Hepatocyte (in vitro differentiated cells): ENCODE measurements at regions not wholly inside any gene's neighbourhood (a gene's known extent, or its start where the extent isn't known, plus 50 kb on each side); places are given as distances from the start of the nearest gene placed in this dataset.

Experiments used
- DNase-seq: peaks from one replicate; pipeline ENCODE4 v3.0.0-alpha.2; 2016; ENCODE audit warnings: low spot score
- H2AFZ ChIP-seq: fragments of 200-600 bp; sonication (generic); 2 replicates; pipeline ENCODE4 v1.6.0; 2016; ENCODE audit warnings: antibody characterized with exemption, mild to moderate bottlenecking
- H3K27ac ChIP-seq: fragments of 200-600 bp; sonication (generic); 2 replicates; pipeline ENCODE4 v1.5.1; 2016; ENCODE audit warnings: mild to moderate bottlenecking
- H3K27me3 ChIP-seq: fragments of 200-600 bp; sonication (generic); 2 replicates; pipeline ENCODE4 v1.6.1; 2016
- H3K36me3 ChIP-seq: fragments of 200-600 bp; sonication (generic); replicated peaks from 2 replicates; pipeline ENCODE4 v1.5.1; 2016; ENCODE audit warnings: low read depth; ENCODE audit not compliant: insufficient read depth
- H3K4me1 ChIP-seq: fragments of 200-600 bp; sonication (generic); 2 replicates; pipeline ENCODE4 v1.5.1; 2016; ENCODE audit warnings: mild to moderate bottlenecking, moderate library complexity; ENCODE audit not compliant: insufficient read depth
- H3K4me2 ChIP-seq: fragments of 200-600 bp; sonication (generic); 2 replicates; pipeline ENCODE4 v1.6.0; 2016
- H3K4me3 ChIP-seq: fragments of 200-600 bp; sonication (generic); 2 replicates; pipeline ENCODE4 v1.5.1; 2016; ENCODE audit warnings: mild to moderate bottlenecking
- H3K79me2 ChIP-seq: fragments of 200-600 bp; sonication (generic); 2 replicates; pipeline ENCODE4 v1.6.0; 2017; ENCODE audit warnings: mild to moderate bottlenecking
- H3K9me2 ChIP-seq: fragments of 200-600 bp; sonication (generic); replicated peaks from 2 replicates; pipeline ENCODE4 v1.6.0; 2017; ENCODE audit warnings: mild to moderate bottlenecking; ENCODE audit not compliant: insufficient read depth
- H3K9me3 ChIP-seq: fragments of 200-600 bp; sonication (generic); 2 replicates; pipeline ENCODE4 v1.5.1; 2016; ENCODE audit warnings: low read depth, mild to moderate bottlenecking
- H4K20me1 ChIP-seq: fragments of 200-600 bp; sonication (generic); 2 replicates; pipeline ENCODE4 v1.6.0; 2016; ENCODE audit warnings: mild to moderate bottlenecking; ENCODE audit not compliant: insufficient read depth, poor library complexity, severe bottlenecking
- CTCF ChIP-seq: fragments of 200-600 bp; sonication (generic); IDR thresholded peaks from 2 replicates; pipeline ENCODE4 v1.5.1; 2016; ENCODE audit warnings: antibody characterized with exemption, mild to moderate bottlenecking; ENCODE audit not compliant: poor library complexity
- EZH2 ChIP-seq: fragments of 200-600 bp; sonication (generic); IDR thresholded peaks from 2 replicates; pipeline ENCODE4 v1.6.1; 2016; ENCODE audit warnings: antibody characterized with exemption, mild to moderate bottlenecking, borderline replicate concordance
- EZH2phosphoT487 ChIP-seq: fragments of 200-600 bp; sonication (generic); IDR thresholded peaks from one replicate; pipeline ENCODE4 v1.6.1; 2018; ENCODE audit warnings: antibody characterized with exemption, mild to moderate bottlenecking, low read depth, moderate library complexity; ENCODE audit not compliant: unreplicated experiment, severe bottlenecking
- WGBS: methylation state at CpG from one replicate; pipeline ENCODE4 v1.1.6; 2016; ENCODE audit warnings: low lambda C conversion rate; ENCODE audit errors: missing lambda C conversion rate; 5-methylcytosine and 5-hydroxymethylcytosine counted together

- H3K27ac ChIP-seq, result no peak overlapping the region
- H3K79me2 ChIP-seq, result no peaks in the 10 kb centered on the region
- no peaks in the 10 kb centered on the region for H3K36me3 ChIP-seq
- H4K20me1 ChIP-seq, result no peaks in the 10 kb centered on the region
- H3K4me2 ChIP-seq, result no peak overlapping the region
- H3K4me1 ChIP-seq, result peaks cover 13% of the 10 kb centered on the region
- no peak overlapping the region for H2AFZ ChIP-seq
- H3K4me3 ChIP-seq, result no peak overlapping the region
- DNase-seq, result no peak
- peaks cover 7% of the 10 kb centered on the region for H3K27me3 ChIP-seq
- H3K9me2 ChIP-seq, result no peaks in the 10 kb centered on the region
- TF ChIP-seq EZH2phosphoT487 (no peak), EZH2 (no peak), CTCF (no peak)
- WGBS, result 62% methylated on average over 5 of the region's 5 CpGs
- no peaks in the 10 kb centered on the region for H3K9me3 ChIP-seq
Measured at GRCh38 chr16:9412915-9413264, 321.4 kb downstream of the HAPSTR1 start.

GRCh38 chr16:9415545-9415944 lies 324.1 kb downstream of the HAPSTR1 start:
- Histone ChIP-seq H4K20me1 (no peaks in the 10 kb centered on the region), H3K4me3 (no peak overlapping the region), H3K79me2 (no peaks in the 10 kb centered on the region), H3K4me2 (no peak overlapping the region), H2AFZ (no peak overlapping the region), H3K27me3 (no peaks in the 10 kb centered on the region), H3K9me3 (no peaks in the 10 kb centered on the region), H3K4me1 (no peaks in the 10 kb centered on the region), H3K9me2 (no peaks in the 10 kb centered on the region), H3K36me3 (no peaks in the 10 kb centered on the region), H3K27ac (no peak overlapping the region)
- DNase-seq, result no peak
- no peak for TF ChIP-seq CTCF
- TF ChIP-seq EZH2, result no peak
- no peak for TF ChIP-seq EZH2phosphoT487
- 80% methylated on average over 4 of the region's 4 CpGs for WGBS

- no peak for DNase-seq
- no peak overlapping the region for H2AFZ ChIP-seq
- H3K36me3 ChIP-seq, result no peaks in the 10 kb centered on the region
- TF ChIP-seq EZH2 (no peak), EZH2phosphoT487 (no peak), CTCF (no peak)
- no peak overlapping the region for H3K4me2 ChIP-seq
- H3K4me1 ChIP-seq, result no peaks in the 10 kb centered on the region
- no peaks in the 10 kb centered on the region for H4K20me1 ChIP-seq
- H3K27me3 ChIP-seq, result no peaks in the 10 kb centered on the region
- H3K4me3 ChIP-seq, result no peak overlapping the region
- H3K9me3 ChIP-seq, result no peaks in the 10 kb centered on the region
- WGBS, result 98% methylated on average over 2 of the region's 2 CpGs
- no peaks in the 10 kb centered on the region for H3K79me2 ChIP-seq
- H3K27ac ChIP-seq, result no peak overlapping the region
- no peaks in the 10 kb centered on the region for H3K9me2 ChIP-seq
Measured at GRCh38 chr16:9417898-9418297, 326.5 kb downstream of the HAPSTR1 start.

GRCh38 chr16:9419161-9419560 lies 327.7 kb downstream of the HAPSTR1 start:
- DNase-seq, result no peak
- no peak for TF ChIP-seq EZH2
- Histone ChIP-seq H3K36me3 (no peaks in the 10 kb centered on the region), H3K4me1 (no peaks in the 10 kb centered on the region), H2AFZ (no peak overlapping the region), H3K4me2 (no peak overlapping the region), H3K4me3 (no peak overlapping the region), H3K9me2 (no peaks in the 10 kb centered on the region), H3K27me3 (no peaks in the 10 kb centered on the region), H3K79me2 (no peaks in the 10 kb centered on the region), H4K20me1 (no peaks in the 10 kb centered on the region), H3K27ac (no peak overlapping the region), H3K9me3 (no peaks in the 10 kb centered on the region)
- WGBS, result 83% methylated on average over 3 of the region's 3 CpGs
